ENCODE measurements at regions not wholly inside any gene's neighbourhood (a gene's known extent, or its start where the extent isn't known, plus 50 kb on each side); places are given as distances from the start of the nearest gene placed in this dataset.

DNA sequence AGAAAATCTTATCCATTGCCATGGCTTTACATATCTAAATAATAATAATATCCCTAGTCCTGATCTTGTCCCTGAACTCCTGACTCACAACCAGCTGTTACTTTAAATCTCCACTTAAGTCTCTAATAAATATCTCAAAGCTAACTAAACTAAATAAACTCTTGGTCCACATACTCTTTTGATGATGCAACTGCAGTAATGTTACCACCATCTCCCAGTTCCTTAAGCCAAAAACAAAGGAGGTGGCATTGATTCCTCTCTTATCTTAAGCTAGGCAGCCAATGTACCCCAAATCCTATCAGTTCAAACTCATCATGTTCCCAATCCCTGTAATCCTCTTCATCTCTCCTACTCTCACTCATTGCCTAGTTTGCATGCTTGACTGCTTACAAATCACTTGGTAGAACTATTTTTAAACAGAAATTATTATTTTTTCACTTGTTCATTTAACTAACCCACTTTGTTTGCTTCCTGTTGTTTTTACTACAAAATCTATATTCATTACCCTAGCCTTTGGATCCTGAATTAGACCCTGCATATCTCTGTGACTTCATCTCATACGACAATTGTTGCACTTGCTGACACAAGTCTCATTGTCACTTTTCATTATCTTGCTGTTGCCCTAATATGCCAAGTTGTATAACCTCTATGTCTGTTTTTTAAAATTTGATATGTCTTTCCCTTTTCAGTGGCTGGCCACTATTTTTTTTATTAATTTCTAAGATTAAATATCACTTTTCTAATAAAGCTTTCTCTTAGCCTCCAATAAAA is 462.2 kb downstream of the ZPLD1 start:
- TF ChIP-seq SUZ12 (IDR thresholded peaks at IDR 0.05; ENCODE audit: extremely low read depth, insufficient read depth, insufficient read length) (no peak), YY1 (IDR thresholded peaks at IDR 0.05; ENCODE audit: insufficient read depth, insufficient read length) (no peak), ZNF274 (IDR thresholded peaks at IDR 0.05; ENCODE audit: low read depth, low read length) (no peak)
